ENCODE measurements at regions not wholly inside any gene's neighbourhood (a gene's known extent, or its start where the extent isn't known, plus 50 kb on each side); places are given as distances from the start of the nearest gene placed in this dataset.
"Not testable (repeated sequence)": the region's sequence is repeated elsewhere in the genome, so short reads cannot be mapped to it uniquely, and the experiment has no call there.

DNA sequence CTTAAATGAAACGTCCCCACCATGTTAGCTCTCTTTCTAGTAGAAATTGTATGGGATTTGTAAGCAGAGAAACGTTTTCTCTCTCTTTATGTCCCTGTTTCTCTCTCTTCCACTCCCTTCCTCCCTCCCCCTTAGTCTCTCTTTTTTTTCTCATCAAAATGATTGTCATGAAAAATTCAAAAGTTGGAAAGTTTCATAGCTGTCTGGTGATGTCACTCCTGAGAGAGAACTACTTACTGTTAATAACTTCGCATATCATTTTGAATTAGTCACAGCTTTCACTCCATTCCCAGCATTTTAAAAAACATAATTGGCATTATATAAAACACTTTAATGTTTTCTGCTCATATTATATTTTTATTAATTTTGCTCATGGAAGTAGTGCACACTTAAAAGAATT lies 331.1 kb downstream of the C3orf38 start:
- H3K27ac ChIP-seq, result no peak overlapping the region
- ATAC-seq, result no peak
- intact Hi-C loops (cut with DNase I), result no loop called here
- TF ChIP-seq, protein P1, sequence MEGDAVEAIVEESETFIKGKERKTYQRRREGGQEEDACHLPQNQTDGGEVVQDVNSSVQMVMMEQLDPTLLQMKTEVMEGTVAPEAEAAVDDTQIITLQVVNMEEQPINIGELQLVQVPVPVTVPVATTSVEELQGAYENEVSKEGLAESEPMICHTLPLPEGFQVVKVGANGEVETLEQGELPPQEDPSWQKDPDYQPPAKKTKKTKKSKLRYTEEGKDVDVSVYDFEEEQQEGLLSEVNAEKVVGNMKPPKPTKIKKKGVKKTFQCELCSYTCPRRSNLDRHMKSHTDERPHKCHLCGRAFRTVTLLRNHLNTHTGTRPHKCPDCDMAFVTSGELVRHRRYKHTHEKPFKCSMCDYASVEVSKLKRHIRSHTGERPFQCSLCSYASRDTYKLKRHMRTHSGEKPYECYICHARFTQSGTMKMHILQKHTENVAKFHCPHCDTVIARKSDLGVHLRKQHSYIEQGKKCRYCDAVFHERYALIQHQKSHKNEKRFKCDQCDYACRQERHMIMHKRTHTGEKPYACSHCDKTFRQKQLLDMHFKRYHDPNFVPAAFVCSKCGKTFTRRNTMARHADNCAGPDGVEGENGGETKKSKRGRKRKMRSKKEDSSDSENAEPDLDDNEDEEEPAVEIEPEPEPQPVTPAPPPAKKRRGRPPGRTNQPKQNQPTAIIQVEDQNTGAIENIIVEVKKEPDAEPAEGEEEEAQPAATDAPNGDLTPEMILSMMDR (IDR thresholded peaks at IDR 0.05), result no peak
- no peaks in the 10 kb centered on the region for H3K9me3 ChIP-seq
- H3K4me1 ChIP-seq, result no peaks in the 10 kb centered on the region
- no peaks in the 10 kb centered on the region for H3K27me3 ChIP-seq (ENCODE audit: low read depth)
- H3K4me3 ChIP-seq, result no peak overlapping the region
- no peaks in the 10 kb centered on the region for H3K36me3 ChIP-seq
- DNase-seq, result no peak

DNA sequence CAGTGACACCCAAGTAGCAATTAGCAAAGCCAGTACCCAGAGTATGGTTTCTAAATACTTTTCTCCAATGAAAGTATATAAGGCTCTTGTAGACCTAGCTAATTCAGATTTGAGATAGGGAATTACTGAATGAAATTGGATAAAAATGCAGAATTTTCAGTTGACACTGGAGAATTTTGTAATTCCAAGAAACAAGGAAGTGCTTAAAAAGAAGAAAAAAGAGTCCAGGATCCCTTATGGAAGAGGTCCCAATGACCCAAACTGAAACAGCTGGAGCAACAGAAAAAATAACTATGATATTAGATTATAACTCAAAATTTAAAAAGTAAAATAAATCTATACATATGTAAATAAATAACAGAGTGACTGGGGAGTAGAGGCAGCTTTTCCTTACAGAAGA lies 335.2 kb downstream of the C3orf38 start:
- ATAC-seq, result no peak
- no peaks in the 10 kb centered on the region for H3K9me3 ChIP-seq
- TF ChIP-seq, protein P1 (IDR thresholded peaks at IDR 0.05), result no peak
- no peak overlapping the region for H3K27ac ChIP-seq
- no peaks in the 10 kb centered on the region for H3K27me3 ChIP-seq (ENCODE audit: low read depth)
- H3K36me3 ChIP-seq, result no peaks in the 10 kb centered on the region
- no peak for DNase-seq
- intact Hi-C loops (cut with DNase I), result no loop called here
- H3K4me3 ChIP-seq, result no peak overlapping the region
- H3K4me1 ChIP-seq, result no peaks in the 10 kb centered on the region

DNA sequence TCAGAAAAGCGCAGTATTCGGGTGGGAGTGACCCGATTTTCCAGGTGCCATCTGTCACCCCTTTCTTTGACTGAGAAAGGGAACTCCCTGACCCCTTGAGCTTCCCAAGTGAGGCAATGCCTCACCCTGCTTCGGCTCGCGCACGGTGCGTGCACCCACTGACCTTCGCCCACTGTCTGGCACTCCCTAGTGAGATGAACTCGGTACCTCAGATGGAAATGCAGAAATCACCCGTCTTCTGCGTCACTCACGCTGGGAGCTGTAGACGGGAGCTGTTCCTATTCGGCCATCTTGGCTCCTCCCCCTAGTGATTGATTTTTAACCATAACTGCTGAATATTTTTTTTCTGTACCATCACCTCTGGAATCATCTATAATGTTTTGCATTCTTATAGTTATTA lies 359.1 kb downstream of the C3orf38 start:
- not testable (repeated sequence) for H3K9me3 ChIP-seq, H3K4me3 ChIP-seq

DNA sequence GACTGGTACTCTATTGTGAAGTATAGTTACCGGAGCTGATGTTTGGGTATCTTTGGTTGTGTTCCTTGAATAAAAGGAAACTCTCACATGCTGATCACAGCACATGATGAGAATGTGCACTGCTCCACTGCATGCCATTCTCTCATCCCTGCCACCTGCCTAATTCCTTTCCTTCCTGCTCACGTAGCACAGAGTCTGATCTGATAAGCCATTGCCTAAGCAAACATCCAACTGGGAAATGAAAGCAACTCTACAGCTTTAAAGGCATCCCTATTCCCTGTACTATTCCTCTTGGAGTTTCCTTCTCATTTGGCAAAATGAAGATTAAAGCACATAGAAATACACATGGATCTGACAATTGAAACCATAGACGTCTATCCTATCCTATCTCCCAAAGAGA lies 359.8 kb downstream of the C3orf38 start:
- no peak overlapping the region for H3K27ac ChIP-seq
- DNase-seq, result no peak
- no peaks in the 10 kb centered on the region for H3K4me1 ChIP-seq
- H3K4me3 ChIP-seq, result no peak overlapping the region
- no peaks in the 10 kb centered on the region for H3K36me3 ChIP-seq
- no peaks in the 10 kb centered on the region for H3K27me3 ChIP-seq (ENCODE audit: low read depth)
- ATAC-seq, result no peak
- intact Hi-C loops (cut with DNase I), result no loop called here
- H3K9me3 ChIP-seq, result no peaks in the 10 kb centered on the region
- TF ChIP-seq, protein P1 (IDR thresholded peaks at IDR 0.05), result no peak

More for the DNA sequence above, 359.1 kb downstream of the C3orf38 start:
- DNase-seq; H3K27me3 ChIP-seq (ENCODE audit: low read depth); H3K27ac ChIP-seq; intact Hi-C loops (cut with DNase I); ATAC-seq; H3K4me1 ChIP-seq; H3K36me3 ChIP-seq: not testable (repeated sequence)

DNA sequence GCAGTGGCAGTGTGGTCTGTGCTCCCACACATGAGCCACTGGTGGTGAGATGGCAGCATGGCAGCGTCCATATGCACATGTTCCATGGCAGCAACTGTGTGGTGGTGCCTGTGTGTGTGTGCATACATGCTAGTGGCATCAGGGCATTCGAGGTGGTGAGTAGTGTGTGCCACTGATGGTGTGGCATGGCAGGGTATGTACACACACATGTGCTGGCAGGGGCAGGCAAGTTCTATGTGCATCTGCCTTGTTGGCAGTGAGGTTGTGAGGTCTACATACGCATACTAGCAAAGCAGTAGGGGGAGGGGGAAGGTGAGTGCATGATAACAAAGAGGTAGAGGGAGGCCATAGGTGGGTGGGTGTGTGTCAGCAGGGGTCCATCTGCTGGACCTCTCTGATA lies 378.7 kb downstream of the C3orf38 start:
- intact Hi-C loops (cut with DNase I), result no loop called here
- no peaks in the 10 kb centered on the region for H3K36me3 ChIP-seq
- no peak for DNase-seq
- peak in 1 of 2 donors; percentile 19 for ATAC-seq
- H3K4me1 ChIP-seq, result no peaks in the 10 kb centered on the region
- no peaks in the 10 kb centered on the region for H3K9me3 ChIP-seq
- H3K27me3 ChIP-seq (ENCODE audit: low read depth), result no peaks in the 10 kb centered on the region
- TF ChIP-seq, protein P1 (IDR thresholded peaks at IDR 0.05), result no peak
- H3K4me3 ChIP-seq, result no peak overlapping the region
- no peak overlapping the region for H3K27ac ChIP-seq

DNA sequence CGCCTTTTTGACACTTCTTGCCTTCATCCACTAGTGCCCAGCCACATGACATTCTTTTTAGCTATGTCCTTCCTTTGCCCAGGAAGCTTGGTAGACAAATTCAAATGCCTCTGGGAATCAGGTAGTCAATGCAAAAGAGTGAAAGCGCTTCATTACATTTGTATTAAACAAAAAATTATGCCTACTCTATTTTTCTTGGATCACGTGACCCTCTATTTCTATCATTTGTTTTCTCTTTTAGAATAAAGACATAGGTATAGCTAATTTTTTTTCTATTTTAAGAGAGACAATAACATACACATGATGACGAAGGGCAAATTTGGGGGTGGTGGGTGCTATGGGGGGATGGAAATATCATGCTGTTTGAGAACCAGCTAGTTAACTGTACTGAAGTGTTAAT lies 384.8 kb downstream of the C3orf38 start:
- no peak overlapping the region for H3K27ac ChIP-seq
- TF ChIP-seq, protein P1 (IDR thresholded peaks at IDR 0.05), result no peak
- intact Hi-C loops (cut with DNase I), result no loop called here

More for the DNA sequence above, 384.8 kb downstream of the C3orf38 start:
- no peak overlapping the region for H3K4me3 ChIP-seq
- DNase-seq, result no peak
- ATAC-seq, result no peak
- H3K4me1 ChIP-seq, result no peaks in the 10 kb centered on the region
- no peaks in the 10 kb centered on the region for H3K36me3 ChIP-seq
- H3K9me3 ChIP-seq, result no peaks in the 10 kb centered on the region
- H3K27me3 ChIP-seq (ENCODE audit: low read depth), result no peaks in the 10 kb centered on the region

Data from lower lobe of right lung (tissue), 2 donors.